Thyroid gland (tissue), 4 donors: ENCODE measurements at regions not wholly inside any gene's neighbourhood (a gene's known extent, or its start where the extent isn't known, plus 50 kb on each side); places are given as distances from the start of the nearest gene placed in this dataset.

Experiments
- DNase-seq, 2 donors: peaks; one replicate each; pipeline ENCODE4 v3.0.0-alpha.2; 2019
- H3K27ac ChIP-seq, 3 donors: fragments of 200-600 bp; sonication (generic); 1 replicate in 2 of 3; 2 replicates in 1 of 3; pipeline ENCODE4 v1.5.1; 2016 to 2019; ENCODE audit warnings: mild to moderate bottlenecking in 1 of 3, moderate library complexity in 1 of 3
- H3K27me3 ChIP-seq: fragments of 200-600 bp; sonication (generic); one replicate; pipeline ENCODE4 v1.5.1; 2019
- H3K36me3 ChIP-seq, 2 donors: fragments of 200-600 bp; sonication (generic); one replicate each; pipeline ENCODE4 v1.5.1; 2016 to 2019
- H3K4me1 ChIP-seq, 2 donors: fragments of 200-600 bp; sonication (generic); one replicate each; pipeline ENCODE4 v1.5.1; 2017 to 2019
- H3K4me3 ChIP-seq, 3 donors: fragments of 200-600 bp; sonication (generic); replicated peaks in 1 of 3; 1 replicate in 2 of 3; 2 replicates in 1 of 3; pipeline ENCODE4 v1.5.1; 2016; ENCODE audit warnings: mild to moderate bottlenecking in 1 of 3
- H3K9me3 ChIP-seq: fragments of 200-600 bp; sonication (generic); one replicate; pipeline ENCODE4 v1.5.1; 2017
- CTCF ChIP-seq, 6 experiments: fragments of 200-600 bp in 3 of 6; fragments of 450-650 bp in 3 of 6; sonication (generic) in 3 of 6; IDR thresholded peaks; one replicate each; pipeline ENCODE4 v1.5.1; 2016 to 2019; ENCODE audit warnings: antibody characterized with exemption in 6 of 6, mild to moderate bottlenecking in 2 of 6, inconsistent platforms in 1 of 6, moderate library complexity in 1 of 6
- POLR2A ChIP-seq, 2 donors: fragments of 450-650 bp; IDR thresholded peaks; one replicate each; pipeline ENCODE4 v1.6.1; 2017; ENCODE audit warnings: antibody characterized with exemption in 2 of 2, mild to moderate bottlenecking in 2 of 2, moderate library complexity in 1 of 2
- WGBS, 2 donors: methylation state at CpG; one replicate each; pipeline ENCODE4 v1.1.5; 2017; 5-methylcytosine and 5-hydroxymethylcytosine counted together
- intact Hi-C: fragments of 100-400 bp; cut with DNase I; formaldehyde crosslinking; loops from one replicate; pipeline ENCODE4 v1.15.1; 2023

DNA sequence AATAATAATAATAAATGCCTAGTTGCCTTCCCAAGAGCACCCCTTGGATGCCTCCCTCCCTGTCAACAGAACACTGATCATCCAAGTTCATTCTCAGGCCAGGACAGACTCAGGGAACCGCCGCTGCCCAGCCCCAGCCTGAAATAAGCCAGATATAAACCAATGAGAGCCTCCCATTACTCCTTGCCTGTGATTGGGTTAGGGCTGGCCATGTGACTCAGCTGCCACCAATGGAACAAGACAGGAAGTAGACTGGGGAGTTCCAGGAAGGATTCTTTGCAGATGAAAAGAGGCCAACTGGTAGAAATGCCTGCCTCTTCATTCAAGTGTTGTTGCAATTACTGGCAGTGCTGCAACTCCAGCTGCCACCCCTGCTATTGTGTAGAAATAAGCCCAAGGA is 146.4 kb upstream of the TIAM1 start:
- Histone ChIP-seq H3K4me3 (no peak overlapping the region), H3K9me3 (no peaks in the 10 kb centered on the region), H3K27me3 (no peaks in the 10 kb centered on the region), H3K36me3 (no peaks in the 10 kb centered on the region), H3K4me1 (no peaks in the 10 kb centered on the region), H3K27ac (no peak overlapping the region)
- no peak for DNase-seq
- no peak for TF ChIP-seq POLR2A (IDR thresholded peaks at IDR 0.05)
- TF ChIP-seq CTCF (IDR thresholded peaks at IDR 0.05) = no peak
- intact Hi-C loops = no loop called here
- WGBS, 2 donors = 88 to 94% methylated on average over 2 of the region's 2 CpGs

DNA sequence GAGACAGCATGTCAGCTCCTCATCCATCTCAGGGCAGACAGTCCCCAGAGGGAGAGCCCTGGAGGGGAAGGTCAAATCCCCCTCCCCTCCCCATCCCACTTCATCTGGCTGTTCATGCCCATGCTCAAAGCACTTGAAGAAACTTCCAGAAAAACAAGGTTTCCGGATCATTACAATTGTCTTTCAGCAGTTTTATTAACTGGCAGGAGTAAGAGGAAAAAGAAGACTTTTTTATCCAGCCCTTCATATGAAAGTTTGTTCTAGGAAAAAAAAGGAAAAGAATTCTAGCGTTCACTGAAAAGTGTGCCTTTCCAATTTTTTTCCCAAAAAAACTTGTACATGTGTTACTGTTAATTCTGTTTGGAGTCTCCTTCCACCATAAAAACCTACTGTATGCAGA is 145.7 kb upstream of the TIAM1 start:
- 21 to 30% methylated on average over 2 of the region's 2 CpGs for WGBS, 2 donors
- intact Hi-C loops = no loop called here

DNA sequence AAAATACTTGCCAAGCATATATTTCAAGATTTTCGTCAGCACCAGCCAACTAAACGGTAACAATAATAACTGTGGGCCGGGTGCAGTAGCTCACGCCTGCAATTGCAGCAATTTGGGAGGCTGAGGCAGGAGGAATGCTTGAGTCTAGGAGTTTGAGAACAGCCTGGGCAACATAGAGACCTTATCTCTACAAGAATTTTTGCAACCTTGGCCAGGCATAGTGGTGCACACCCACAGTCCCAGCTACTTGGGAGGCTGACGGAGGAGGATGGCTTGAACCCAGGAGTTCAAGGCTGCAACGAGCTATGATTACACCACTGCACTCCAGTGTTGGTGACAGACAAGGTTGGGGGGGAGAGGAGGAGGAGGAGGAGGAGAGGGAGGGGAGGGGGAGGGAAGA is 145.0 kb upstream of the TIAM1 start:
- no peak overlapping the region for H3K4me3 ChIP-seq
- no peak overlapping the region for H3K27ac ChIP-seq
- intact Hi-C loops = no loop called here
- no peak for DNase-seq
- no peaks in the 10 kb centered on the region for H3K27me3 ChIP-seq
- TF ChIP-seq CTCF (IDR thresholded peaks at IDR 0.05) = no peak
- TF ChIP-seq POLR2A (IDR thresholded peaks at IDR 0.05) = no peak
- WGBS, 2 donors = 77 to 88% methylated on average over 6 of the region's 6 CpGs
- H3K9me3 ChIP-seq = no peaks in the 10 kb centered on the region
- H3K36me3 ChIP-seq = no peaks in the 10 kb centered on the region
- H3K4me1 ChIP-seq = no peaks in the 10 kb centered on the region

More for the DNA sequence above, 145.7 kb upstream of the TIAM1 start:
- Histone ChIP-seq H3K36me3 (no peaks in the 10 kb centered on the region), H3K27me3 (no peaks in the 10 kb centered on the region), H3K4me1 (no peaks in the 10 kb centered on the region), H3K9me3 (no peaks in the 10 kb centered on the region), H3K27ac (no peak overlapping the region), H3K4me3 (no peak overlapping the region)
- no peak for DNase-seq
- TF ChIP-seq POLR2A (IDR thresholded peaks at IDR 0.05) (no peak), CTCF (IDR thresholded peaks at IDR 0.05) (no peak)

DNA sequence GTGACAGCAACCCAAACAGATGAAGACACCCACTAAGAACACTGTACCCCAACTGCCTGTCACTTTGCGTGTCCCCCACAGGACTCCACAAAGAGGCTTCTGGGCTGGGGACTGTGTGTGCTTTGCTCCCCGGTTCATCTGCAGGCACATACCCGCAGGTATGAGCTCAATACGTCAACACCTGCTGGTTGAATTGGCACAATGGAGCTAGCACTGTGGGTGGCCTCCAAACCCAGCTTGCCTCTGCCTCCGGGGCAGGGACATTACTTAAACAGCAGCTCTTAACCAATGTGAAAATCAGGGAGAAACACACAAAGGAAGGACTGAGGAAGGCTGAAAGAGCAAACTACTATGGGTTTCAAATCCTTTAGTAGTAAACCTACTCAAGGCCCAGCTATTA is 140.2 kb upstream of the TIAM1 start:
- intact Hi-C loops = no loop called here
- Histone ChIP-seq H3K4me3 (no peak overlapping the region), H3K4me1 (no peaks in the 10 kb centered on the region), H3K27ac (no peak overlapping the region), H3K27me3 (no peaks in the 10 kb centered on the region), H3K36me3 (no peaks in the 10 kb centered on the region), H3K9me3 (no peaks in the 10 kb centered on the region)
- 71 to 98% methylated on average over 4 to 5 of the region's 5 CpGs for WGBS, 2 donors
- no peak for TF ChIP-seq CTCF (IDR thresholded peaks at IDR 0.05)
- TF ChIP-seq POLR2A (IDR thresholded peaks at IDR 0.05) = no peak
- no peak for DNase-seq

- intact Hi-C loops = no loop called here
- Histone ChIP-seq H3K4me3 (no peak overlapping the region), H3K4me1 (no peaks in the 10 kb centered on the region), H3K9me3 (no peaks in the 10 kb centered on the region), H3K27me3 (no peaks in the 10 kb centered on the region), H3K27ac (no peak overlapping the region), H3K36me3 (no peaks in the 10 kb centered on the region)
- DNase-seq = peak in 1 of 2 donors; percentile 21
- WGBS, 2 donors = 45 to 52% methylated on average over 4 of the region's 4 CpGs
- no peak for TF ChIP-seq CTCF (IDR thresholded peaks at IDR 0.05)
- no peak for TF ChIP-seq POLR2A (IDR thresholded peaks at IDR 0.05)
Measured at GRCh38 chr21:31483146-31483545, 139.1 kb upstream of the TIAM1 start.
